GM18868 (cell line): ENCODE measurements at regions not wholly inside any gene's neighbourhood (a gene's known extent, or its start where the extent isn't known, plus 50 kb on each side); places are given as distances from the start of the nearest gene placed in this dataset.
"Not testable (repeated sequence)": the region's sequence is repeated elsewhere in the genome, so short reads cannot be mapped to it uniquely, and the experiment has no call there.

ENCODE experiments used
- ATAC-seq: cut with Tn5 transposase; IDR thresholded peaks from one replicate; pipeline ENCODE4 v1.9.1; 2021; ENCODE audit warnings: mild to moderate bottlenecking, moderate library complexity; ENCODE audit not compliant: unreplicated experiment

DNA sequence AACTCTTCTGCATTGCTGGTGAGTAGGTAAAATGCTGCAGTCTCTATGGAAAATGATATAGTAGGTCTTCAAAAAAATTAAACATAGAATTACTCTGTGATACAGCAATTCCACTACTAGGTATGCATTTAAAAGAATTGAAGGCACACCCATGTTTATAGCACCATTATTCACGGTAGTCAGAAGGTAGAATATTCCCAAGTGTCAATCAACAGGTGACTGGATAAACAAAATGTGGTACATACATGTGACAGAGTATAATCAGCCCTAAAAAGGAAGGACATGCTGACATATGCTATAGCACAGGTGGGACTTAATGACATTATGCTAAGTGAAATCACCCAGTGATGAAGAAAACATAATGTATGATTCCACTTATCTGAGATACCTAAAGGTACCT is 123.3 kb downstream of the CCER1 start:
- ATAC-seq = no peak

DNA sequence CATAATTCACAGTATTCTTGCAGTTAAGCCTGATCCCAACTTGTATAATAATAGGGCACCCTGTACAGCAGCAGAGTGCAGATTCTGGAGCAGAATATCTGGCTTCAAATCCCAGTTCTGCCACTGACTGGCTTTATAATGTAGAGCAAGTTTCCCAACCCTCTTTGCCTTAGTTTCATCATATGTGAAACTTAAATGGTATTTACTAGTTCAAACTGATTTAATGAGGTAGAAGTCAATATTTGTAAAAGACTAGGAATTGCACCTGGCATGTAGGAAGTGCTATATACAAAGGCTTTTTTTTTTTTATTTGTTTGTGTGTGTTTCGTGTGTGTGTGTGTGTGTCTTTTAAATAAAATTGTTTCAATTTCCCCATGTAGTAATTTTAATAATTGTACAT is 125.9 kb downstream of the CCER1 start:
- ATAC-seq = no peak

DNA sequence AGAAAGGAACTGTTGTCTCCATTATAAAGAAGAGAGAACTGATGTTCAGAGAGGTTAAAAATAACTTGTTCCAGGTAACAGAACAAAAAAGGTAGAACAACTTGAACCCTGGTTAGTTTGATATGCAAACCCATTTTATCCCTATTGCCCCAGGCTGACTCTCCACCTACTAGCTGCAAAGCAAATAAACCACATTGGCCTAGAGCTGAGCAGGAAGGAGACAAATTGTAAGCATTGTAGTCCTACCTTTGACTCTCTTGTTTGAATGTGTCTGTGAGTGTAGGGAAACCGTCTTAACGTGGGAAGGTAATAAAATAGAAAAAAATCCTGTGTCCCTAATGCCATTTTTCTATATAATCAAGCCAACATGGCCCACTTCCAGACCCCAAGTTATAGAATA is 126.4 kb downstream of the CCER1 start:
- ATAC-seq = no peak

- no peak for ATAC-seq
Observed at GRCh38 chr12:90827567-90827966, 127.4 kb downstream of the CCER1 start.

GRCh38 chr12:90826036-90826435 is 128.9 kb downstream of the CCER1 start:
- no peak for ATAC-seq

DNA sequence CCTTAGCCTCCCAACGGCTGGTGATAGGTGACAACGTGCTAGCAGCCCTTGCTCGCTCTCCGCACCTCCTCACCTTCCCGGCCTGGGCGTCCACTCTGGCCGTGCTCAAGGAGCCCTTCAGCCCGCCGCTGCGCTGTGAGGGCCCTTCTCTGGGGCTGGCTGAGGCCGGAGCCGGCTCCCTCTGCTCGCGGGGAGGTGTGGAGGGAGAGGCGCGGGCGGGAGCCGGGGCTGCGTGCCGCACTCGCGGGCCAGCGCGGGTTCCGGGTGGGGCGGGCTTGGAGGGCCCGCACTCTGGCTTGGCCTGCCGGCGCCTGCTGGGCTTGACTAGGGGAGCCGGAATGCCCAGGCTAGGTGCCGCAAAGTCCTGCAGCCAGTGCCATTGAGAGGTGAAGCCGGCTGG is 131.1 kb downstream of the CCER1 start:
- no peak for ATAC-seq

DNA sequence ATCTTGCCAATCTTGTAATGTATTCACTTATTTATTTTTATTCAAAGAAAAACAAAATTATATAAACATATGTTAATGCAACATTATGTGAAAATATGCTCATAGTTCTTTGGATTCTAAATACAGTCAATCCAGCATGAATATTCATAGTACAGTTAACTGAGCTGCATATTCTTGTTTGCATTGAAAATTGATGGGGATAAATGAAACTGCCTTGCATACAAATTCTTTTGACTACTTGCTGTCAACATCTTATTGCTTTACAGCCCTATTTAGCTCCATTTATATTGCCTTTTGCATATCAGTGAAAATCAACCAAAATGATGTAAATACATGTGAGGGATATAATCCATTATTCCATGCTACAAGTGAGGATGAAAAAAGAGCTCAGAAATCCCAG is 135.3 kb downstream of the CCER1 start:
- no peak for ATAC-seq

DNA sequence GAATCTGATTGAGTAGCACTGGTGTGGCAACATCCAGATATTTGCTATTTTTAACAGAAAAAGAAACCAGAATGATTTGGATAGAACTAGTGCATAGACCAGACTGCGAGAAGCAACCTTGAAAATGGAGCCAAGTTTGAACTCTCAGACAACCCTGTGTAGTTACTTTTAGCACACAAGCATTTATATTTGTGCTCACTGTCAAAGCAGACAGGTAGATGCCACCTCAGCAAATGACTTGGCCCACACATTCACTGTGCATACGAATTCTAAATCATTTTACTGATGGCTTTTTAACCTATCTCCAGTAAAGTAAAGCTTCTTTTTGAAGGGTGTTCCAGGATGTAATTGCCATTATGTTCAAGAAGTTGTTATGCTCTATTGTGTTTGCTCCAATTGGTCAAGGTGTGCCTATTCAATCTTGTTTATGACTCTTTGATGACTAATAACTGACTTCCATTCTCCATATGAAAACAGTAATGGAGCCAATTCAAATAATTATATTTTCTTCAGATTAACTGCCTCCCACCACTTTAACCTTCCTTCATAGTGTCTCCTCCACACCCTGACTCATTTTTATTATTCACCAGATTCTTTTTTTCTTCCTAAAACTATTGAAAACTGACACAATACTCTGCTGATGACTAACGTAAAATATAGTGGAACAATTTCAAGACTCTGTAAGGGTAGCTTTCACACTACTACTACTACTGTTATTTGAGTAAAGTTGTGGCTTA is 138.5 kb downstream of the CCER1 start:
- no peak for ATAC-seq

- no peak for ATAC-seq
Observed at GRCh38 chr12:90809940-90810339, 145.0 kb downstream of the CCER1 start.

DNA sequence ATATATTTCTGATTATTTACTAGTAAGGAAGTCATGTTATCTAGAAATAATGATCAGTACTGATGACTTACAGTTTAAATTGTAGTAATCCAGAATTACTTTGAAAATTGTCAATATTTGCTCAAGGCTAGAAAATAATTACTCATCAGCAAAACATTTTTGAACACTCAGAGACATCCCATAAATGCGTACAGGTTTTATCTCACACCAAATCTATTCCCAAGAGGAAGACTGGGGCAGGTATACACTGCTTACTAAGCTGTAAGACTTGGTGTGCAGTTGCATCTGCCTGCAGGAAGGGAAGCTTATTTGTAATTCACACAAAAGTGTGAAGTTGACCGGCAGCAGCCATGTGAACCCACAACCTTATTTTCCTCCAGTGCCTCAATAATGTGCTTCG is 146.4 kb downstream of the CCER1 start:
- ATAC-seq = no peak

- no peak for ATAC-seq
Observed at GRCh38 chr12:90802727-90803126, 152.2 kb downstream of the CCER1 start.

GRCh38 chr12:90801776-90802175 is 153.2 kb downstream of the CCER1 start:
- no peak for ATAC-seq

- ATAC-seq = no peak
Observed at GRCh38 chr12:90794212-90794611, 160.8 kb downstream of the CCER1 start.

- not testable (repeated sequence) for ATAC-seq
Observed at GRCh38 chr12:90792718-90793117, 162.3 kb downstream of the CCER1 start.

DNA sequence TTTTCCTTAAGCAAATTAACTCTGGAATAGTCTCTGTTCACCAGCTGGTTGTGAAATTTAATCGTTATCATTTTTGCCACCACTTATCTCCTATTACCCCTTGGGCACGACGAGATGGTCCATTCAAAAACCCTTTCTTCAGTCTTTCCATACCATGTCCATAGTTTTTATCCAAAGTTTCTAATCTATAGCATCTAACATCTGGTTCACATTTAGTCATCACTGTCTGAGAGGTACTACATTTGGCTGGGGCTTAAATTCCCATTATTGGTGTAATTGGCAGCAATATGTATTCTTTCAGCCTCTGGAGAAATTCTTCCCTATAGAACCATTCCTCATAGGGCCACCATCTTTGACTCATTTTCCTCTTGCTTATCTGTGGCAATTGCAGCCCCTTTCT is 163.5 kb downstream of the CCER1 start:
- no peak for ATAC-seq

DNA sequence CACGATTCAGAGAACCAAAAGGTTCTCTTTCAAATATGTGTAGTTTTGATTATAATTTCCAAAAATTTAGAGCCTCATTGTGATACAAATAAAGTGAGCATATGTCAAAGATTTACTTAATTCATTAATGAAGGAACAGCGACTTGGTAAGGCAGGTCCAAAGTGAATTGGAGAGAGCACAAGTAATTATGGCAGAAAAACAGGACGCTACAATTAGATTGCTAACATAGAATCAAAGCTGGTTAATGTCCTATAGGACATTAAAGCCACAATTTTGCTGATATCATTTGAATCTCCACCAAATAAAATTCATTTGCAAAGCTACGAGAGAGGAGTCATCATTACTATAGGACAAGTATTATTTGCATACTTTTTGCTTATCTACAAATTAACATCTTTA is 164.2 kb downstream of the CCER1 start:
- ATAC-seq = no peak

DNA sequence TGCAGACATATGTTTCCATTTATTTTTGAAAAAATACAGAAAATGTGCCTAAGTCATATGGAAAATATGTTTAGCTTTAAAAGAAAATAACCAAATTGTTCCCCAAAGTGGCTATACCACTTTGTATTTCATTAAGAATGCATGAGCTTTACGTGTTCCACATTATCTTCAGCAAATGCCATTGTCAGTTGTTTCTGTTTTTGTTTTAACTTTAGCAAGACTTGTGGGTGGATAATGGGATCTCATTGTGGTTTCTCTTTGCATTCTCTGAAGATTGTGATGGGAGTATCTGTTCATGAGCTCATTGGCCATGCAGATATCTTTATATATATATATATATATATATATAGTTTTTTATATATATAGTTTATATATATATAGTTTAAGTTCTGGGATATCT is 181.5 kb downstream of the CCER1 start:
- ATAC-seq = no peak

GRCh38 chr12:90770861-90771260 is 184.1 kb downstream of the CCER1 start:
- ATAC-seq = no peak

DNA sequence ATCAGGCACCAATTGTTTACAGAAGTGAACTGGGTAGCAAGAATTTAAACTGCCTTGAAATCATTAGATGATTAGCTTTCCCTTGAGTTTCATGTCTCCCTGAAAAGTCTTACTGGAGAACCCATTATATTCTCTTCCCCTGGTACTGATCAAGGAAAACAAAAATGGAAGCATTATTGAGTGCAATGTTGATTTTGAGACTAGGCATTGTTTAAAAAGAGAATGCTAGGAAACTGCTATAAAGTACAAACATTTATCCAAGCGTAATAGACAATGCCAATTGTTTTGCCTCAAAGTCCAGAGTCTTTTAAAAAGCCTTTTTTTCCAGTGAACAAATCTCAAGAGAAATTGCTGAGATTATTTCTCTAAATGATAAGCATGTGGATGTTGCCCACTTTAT is 197.0 kb downstream of the CCER1 start:
- ATAC-seq = no peak

- ATAC-seq = no peak
Observed at GRCh38 chr12:90745211-90745610, 209.8 kb downstream of the CCER1 start.

DNA sequence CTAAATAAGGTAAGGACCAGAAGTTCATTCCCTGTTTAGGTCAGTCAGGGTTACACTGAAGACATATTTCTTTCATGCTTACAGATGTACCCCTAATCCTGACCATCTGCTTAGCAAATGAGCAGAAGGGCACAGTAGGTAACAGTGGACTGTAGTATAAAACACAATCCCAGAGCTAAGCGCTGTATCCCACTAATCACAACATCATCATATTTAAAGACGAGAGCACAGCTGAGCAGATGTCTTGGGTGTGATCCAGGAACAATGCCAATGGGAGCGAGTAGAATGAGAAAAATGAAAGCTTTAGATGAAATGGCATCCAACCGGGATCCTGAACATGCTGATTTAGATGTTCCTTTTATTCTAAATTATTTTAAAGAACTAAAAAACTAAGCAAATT is 213.4 kb downstream of the CCER1 start:
- no peak for ATAC-seq

GRCh38 chr12:90729736-90730135 is 225.2 kb downstream of the CCER1 start:
- no peak for ATAC-seq

- ATAC-seq = no peak
Observed at GRCh38 chr12:90712671-90713070, 242.3 kb downstream of the CCER1 start.
